ENCODE measurements at regions not wholly inside any gene's neighbourhood (a gene's known extent, or its start where the extent isn't known, plus 50 kb on each side); places are given as distances from the start of the nearest gene placed in this dataset.
"Not testable (repeated sequence)": the region's sequence is repeated elsewhere in the genome, so short reads cannot be mapped to it uniquely, and the experiment has no call there.

DNA sequence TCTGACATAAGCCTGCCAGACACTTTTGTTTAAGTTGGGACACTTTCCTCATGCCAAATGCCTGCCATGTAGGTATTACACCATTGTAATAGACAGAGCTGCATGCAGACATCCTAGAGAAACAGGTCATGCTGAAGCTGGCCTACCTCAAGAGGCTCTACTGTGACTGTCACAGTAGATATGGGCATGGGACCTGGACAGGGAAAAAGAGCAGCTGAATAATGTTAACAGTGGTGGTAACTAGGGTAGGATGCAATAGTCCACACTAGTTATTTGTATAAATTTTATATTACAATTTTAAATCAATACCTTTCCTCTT, 273.2 kb downstream of the CNTNAP3 start:
- TF ChIP-seq POLR2A (IDR thresholded peaks at IDR 0.05; ENCODE audit: low read depth); POLR2AphosphoS5 (IDR thresholded peaks at IDR 0.05): not testable (repeated sequence)
- TF ChIP-seq, protein P1, sequence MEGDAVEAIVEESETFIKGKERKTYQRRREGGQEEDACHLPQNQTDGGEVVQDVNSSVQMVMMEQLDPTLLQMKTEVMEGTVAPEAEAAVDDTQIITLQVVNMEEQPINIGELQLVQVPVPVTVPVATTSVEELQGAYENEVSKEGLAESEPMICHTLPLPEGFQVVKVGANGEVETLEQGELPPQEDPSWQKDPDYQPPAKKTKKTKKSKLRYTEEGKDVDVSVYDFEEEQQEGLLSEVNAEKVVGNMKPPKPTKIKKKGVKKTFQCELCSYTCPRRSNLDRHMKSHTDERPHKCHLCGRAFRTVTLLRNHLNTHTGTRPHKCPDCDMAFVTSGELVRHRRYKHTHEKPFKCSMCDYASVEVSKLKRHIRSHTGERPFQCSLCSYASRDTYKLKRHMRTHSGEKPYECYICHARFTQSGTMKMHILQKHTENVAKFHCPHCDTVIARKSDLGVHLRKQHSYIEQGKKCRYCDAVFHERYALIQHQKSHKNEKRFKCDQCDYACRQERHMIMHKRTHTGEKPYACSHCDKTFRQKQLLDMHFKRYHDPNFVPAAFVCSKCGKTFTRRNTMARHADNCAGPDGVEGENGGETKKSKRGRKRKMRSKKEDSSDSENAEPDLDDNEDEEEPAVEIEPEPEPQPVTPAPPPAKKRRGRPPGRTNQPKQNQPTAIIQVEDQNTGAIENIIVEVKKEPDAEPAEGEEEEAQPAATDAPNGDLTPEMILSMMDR (IDR thresholded peaks at IDR 0.05), result not testable (repeated sequence)
